Stimulated activated naive B cell treated with anti-CD40 and anti-IgM and Interleukin-4, amounts not matched to agents 10 μg/mL and 1 μg/mL and 100 μg/mL, for 72 hours (primary cell): ENCODE measurements at regions not wholly inside any gene's neighbourhood (a gene's known extent, or its start where the extent isn't known, plus 50 kb on each side); places are given as distances from the start of the nearest gene placed in this dataset.

Experiments
- ATAC-seq, 2 donors: fragments of 150-1000 bp; cut with Tn5 transposase; replicated peaks; 2 replicates each; pipeline ENCODE4 v1.10.0; 2021; ENCODE audit warnings: moderate library complexity in 1 of 2
- DNase-seq: peaks from one replicate; pipeline ENCODE4 v3.0.0; 2021
- H3K27ac Mint-ChIP-seq: one replicate; pipeline ENCODE4 v1.8.0; 2022; ENCODE audit warnings: mild to moderate bottlenecking, mixed read lengths
- H3K27me3 Mint-ChIP-seq, 2 donors: one replicate each; pipeline ENCODE4 v1.8.0; 2022; ENCODE audit warnings: mixed read lengths in 2 of 2
- H3K36me3 Mint-ChIP-seq, 2 donors: one replicate each; pipeline ENCODE4 v1.8.0; 2022; ENCODE audit warnings: mixed read lengths in 2 of 2, mild to moderate bottlenecking in 1 of 2
- H3K4me1 Mint-ChIP-seq, 2 donors: one replicate each; pipeline ENCODE4 v1.8.0; 2022; ENCODE audit warnings: mixed read lengths in 2 of 2, mild to moderate bottlenecking in 1 of 2
- H3K4me3 Mint-ChIP-seq, 2 donors: one replicate each; pipeline ENCODE4 v1.8.0; 2022; ENCODE audit warnings: mild to moderate bottlenecking in 2 of 2, mixed read lengths in 2 of 2, moderate library complexity in 1 of 2
- H3K9me3 Mint-ChIP-seq, 2 donors: one replicate each; pipeline ENCODE4 v1.8.0; 2022; ENCODE audit warnings: mixed read lengths in 2 of 2, mild to moderate bottlenecking in 1 of 2

GRCh38 chr7:46485481-46486065, 564.5 kb upstream of the IGFBP3 start:
- no peaks in the 10 kb centered on the region for H3K4me1 Mint-ChIP-seq
- H3K36me3 Mint-ChIP-seq = no peaks in the 10 kb centered on the region
- ATAC-seq (no peak), DNase-seq (no peak)
- peaks cover 3 to 7% of the 10 kb centered on the region in 2 donors for H3K9me3 Mint-ChIP-seq
- no peaks in the 10 kb centered on the region for H3K27me3 Mint-ChIP-seq
- no peak overlapping the region for H3K27ac Mint-ChIP-seq
- no peak overlapping the region for H3K4me3 Mint-ChIP-seq

DNA sequence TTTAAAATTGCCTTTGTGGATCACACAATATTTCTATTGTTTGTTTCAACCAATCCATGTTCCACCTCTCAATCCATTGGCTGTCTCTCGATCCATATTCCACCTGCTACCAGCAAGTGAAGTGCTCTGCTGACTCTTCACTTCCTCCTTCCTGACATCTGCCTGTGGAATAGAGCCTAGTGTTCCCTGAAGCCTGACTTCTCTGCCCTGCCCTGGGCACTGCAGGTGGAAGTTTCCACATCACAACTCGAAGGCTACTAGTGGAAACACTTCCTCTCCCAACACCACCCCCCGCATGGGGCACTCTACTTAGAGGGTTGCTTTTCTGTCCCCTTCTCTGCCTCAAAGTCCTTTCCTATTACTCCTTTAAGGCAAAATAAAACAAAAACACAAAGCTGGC, 563.8 kb upstream of the IGFBP3 start:
- DNase-seq (no peak), ATAC-seq (no peak)
- no peak overlapping the region for H3K27ac Mint-ChIP-seq
- H3K27me3 Mint-ChIP-seq = no peaks in the 10 kb centered on the region
- no peaks in the 10 kb centered on the region for H3K36me3 Mint-ChIP-seq
- H3K4me1 Mint-ChIP-seq = no peaks in the 10 kb centered on the region
- H3K4me3 Mint-ChIP-seq = no peak overlapping the region
- H3K9me3 Mint-ChIP-seq = peaks cover 3 to 7% of the 10 kb centered on the region in 2 donors

- Mint-ChIP-seq H3K27ac (no peak overlapping the region), H3K4me3 (no peak overlapping the region), H3K36me3 (no peaks in the 10 kb centered on the region), H3K9me3 (peaks cover 5 to 12% of the 10 kb centered on the region in 2 donors), H3K27me3 (no peaks in the 10 kb centered on the region), H3K4me1 (no peaks in the 10 kb centered on the region)
- DNase-seq (no peak), ATAC-seq (no peak)
Measured at GRCh38 chr7:46480619-46481018, 559.5 kb upstream of the IGFBP3 start.

GRCh38 chr7:46479680-46480079, 558.6 kb upstream of the IGFBP3 start:
- Mint-ChIP-seq H3K27ac (no peak overlapping the region), H3K27me3 (no peaks in the 10 kb centered on the region), H3K4me1 (no peaks in the 10 kb centered on the region), H3K9me3 (peaks cover 5 to 12% of the 10 kb centered on the region in 2 donors), H3K36me3 (no peaks in the 10 kb centered on the region), H3K4me3 (no peak overlapping the region)
- no peak for ATAC-seq
- no peak for DNase-seq

- DNase-seq = no peak
- Mint-ChIP-seq H3K27ac (no peak overlapping the region), H3K4me3 (no peak overlapping the region), H3K36me3 (no peaks in the 10 kb centered on the region), H3K4me1 (no peaks in the 10 kb centered on the region), H3K9me3 (peaks cover 8 to 12% of the 10 kb centered on the region in 2 donors), H3K27me3 (no peaks in the 10 kb centered on the region)
- no peak for ATAC-seq
Measured at GRCh38 chr7:46478046-46478445, 557.0 kb upstream of the IGFBP3 start.

DNA sequence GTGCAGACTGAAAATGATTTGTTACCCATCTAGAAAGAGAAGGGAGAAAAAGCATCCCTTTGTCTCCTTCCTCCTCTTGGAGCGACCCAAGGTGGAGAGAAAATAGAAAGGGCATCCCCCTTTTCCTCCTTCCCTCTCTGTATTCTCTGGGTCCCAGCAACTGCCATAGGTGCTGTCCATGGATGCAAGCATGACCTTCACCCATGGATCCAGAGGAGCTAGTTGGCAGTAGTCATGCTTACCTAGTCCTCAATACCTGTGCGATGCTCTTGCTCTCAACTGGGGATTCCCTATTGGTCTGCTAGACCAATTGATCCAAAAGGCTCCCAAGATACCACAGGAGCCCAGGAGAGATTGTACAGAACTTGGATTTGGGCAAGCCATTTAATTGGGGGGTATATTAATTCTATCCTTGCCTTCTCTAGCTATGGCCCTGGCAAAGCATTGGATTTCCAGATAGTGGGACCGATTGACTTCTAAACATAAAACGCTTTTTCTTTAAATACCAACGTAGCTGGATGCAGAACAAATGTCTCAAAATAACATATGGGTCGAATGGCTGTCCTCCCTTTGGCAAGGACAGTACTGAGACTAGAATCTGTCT, 547.8 kb upstream of the IGFBP3 start:
- Mint-ChIP-seq H3K4me1 (no peaks in the 10 kb centered on the region), H3K9me3 (peaks cover 38 to 41% of the 10 kb centered on the region in 2 donors), H3K36me3 (peaks cover 0 to 5% of the 10 kb centered on the region in 2 donors), H3K27me3 (no peaks in the 10 kb centered on the region), H3K4me3 (no peak overlapping the region), H3K27ac (no peak overlapping the region)
- no peak for DNase-seq
- no peak for ATAC-seq

- ATAC-seq (no peak), DNase-seq (no peak)
- Mint-ChIP-seq H3K4me3 (no peak overlapping the region), H3K27me3 (no peaks in the 10 kb centered on the region), H3K9me3 (peaks cover 29 to 31% of the 10 kb centered on the region in 2 donors), H3K36me3 (no peaks in the 10 kb centered on the region), H3K4me1 (no peaks in the 10 kb centered on the region), H3K27ac (no peak overlapping the region)
Measured at GRCh38 chr7:46463170-46463569, 542.1 kb upstream of the IGFBP3 start.

DNA sequence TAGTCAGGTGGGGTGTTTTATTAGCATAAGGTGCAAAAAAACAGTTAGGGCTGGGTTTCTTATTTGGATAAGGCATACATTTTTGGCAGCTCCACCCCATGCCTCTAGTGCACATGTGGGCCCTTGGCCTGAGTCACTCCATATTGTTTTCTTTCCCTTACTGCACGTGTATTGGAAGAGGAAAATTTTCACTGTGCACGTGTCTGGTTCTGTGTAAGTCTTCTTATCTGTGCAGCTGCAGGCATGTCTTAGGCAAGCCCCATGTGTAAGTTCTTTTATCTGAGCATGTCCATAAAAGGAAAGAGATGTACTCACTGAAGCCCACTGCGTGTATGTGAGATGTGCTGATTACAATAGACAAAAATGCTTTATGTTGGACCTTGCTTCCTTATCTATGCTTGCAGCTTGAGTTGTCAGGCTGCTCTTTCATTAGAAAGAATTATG, 540.3 kb upstream of the IGFBP3 start:
- Mint-ChIP-seq H3K36me3 (no peaks in the 10 kb centered on the region), H3K4me3 (no peak overlapping the region), H3K4me1 (no peaks in the 10 kb centered on the region), H3K27me3 (no peaks in the 10 kb centered on the region), H3K9me3 (peaks cover 17 to 18% of the 10 kb centered on the region in 2 donors), H3K27ac (no peak overlapping the region)
- DNase-seq (no peak), ATAC-seq (no peak)

DNA sequence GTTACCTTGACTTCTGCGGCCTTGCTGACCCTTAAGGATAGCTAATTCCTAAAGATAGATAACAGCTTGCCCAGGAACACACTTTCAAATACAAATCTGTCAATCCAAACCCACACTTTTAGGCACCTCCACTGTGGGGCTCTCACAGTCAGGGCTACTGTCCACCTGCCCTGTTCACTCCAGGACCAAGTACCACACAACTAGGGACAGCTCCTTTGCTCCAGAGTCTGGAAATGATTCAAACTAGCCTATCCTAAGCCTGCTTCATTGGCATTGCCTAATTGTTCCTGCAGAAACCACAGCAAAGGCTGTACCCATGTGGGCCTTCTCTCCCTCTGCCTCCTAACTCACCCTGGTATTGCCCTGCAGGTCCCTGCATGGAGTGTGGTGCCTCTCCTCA, 538.9 kb upstream of the IGFBP3 start:
- Mint-ChIP-seq H3K27me3 (no peaks in the 10 kb centered on the region), H3K9me3 (peaks cover 16 to 19% of the 10 kb centered on the region in 2 donors)

GRCh38 chr7:46454816-46455215, 533.7 kb upstream of the IGFBP3 start:
- ATAC-seq = no peak
- Mint-ChIP-seq H3K27ac (no peak overlapping the region), H3K4me1 (no peaks in the 10 kb centered on the region), H3K27me3 (no peaks in the 10 kb centered on the region), H3K4me3 (no peak overlapping the region), H3K36me3 (no peaks in the 10 kb centered on the region), H3K9me3 (peaks cover 7 to 8% of the 10 kb centered on the region in 2 donors)
- DNase-seq = no peak

More for the DNA sequence above, 538.9 kb upstream of the IGFBP3 start:
- no peak for DNase-seq
- no peak overlapping the region for H3K4me3 Mint-ChIP-seq
- no peaks in the 10 kb centered on the region for H3K36me3 Mint-ChIP-seq
- no peak for ATAC-seq
- H3K4me1 Mint-ChIP-seq = no peaks in the 10 kb centered on the region
- H3K27ac Mint-ChIP-seq = no peak overlapping the region

GRCh38 chr7:46452561-46453135, 531.6 kb upstream of the IGFBP3 start:
- H3K27ac Mint-ChIP-seq = no peak overlapping the region
- peaks cover 4 to 13% of the 10 kb centered on the region in 2 donors for H3K9me3 Mint-ChIP-seq
- no peaks in the 10 kb centered on the region for H3K4me1 Mint-ChIP-seq
- DNase-seq (no peak), ATAC-seq (no peak)
- H3K27me3 Mint-ChIP-seq = no peaks in the 10 kb centered on the region
- H3K4me3 Mint-ChIP-seq = no peak overlapping the region
- no peaks in the 10 kb centered on the region for H3K36me3 Mint-ChIP-seq

DNA sequence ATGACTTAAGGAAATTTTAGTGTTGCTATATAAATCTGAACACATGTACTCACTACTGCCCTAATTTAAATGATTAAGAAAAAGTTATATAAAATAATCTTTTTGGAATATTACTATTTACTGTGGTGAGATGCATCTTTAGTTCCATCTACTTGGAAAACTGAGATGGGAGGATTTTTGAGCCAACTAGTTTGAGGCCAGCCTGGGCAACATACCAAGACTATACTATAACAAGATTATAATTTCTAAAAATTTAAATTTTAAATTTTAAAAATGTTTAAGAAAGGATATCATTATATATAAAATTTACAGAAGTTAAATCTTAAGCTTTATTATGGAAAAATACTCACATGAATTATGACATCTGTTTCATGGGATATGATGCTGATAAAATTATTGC, 530.8 kb upstream of the IGFBP3 start:
- no peaks in the 10 kb centered on the region for H3K27me3 Mint-ChIP-seq
- H3K36me3 Mint-ChIP-seq = no peaks in the 10 kb centered on the region
- H3K27ac Mint-ChIP-seq = no peak overlapping the region
- H3K4me3 Mint-ChIP-seq = no peak overlapping the region
- DNase-seq = no peak
- peaks cover 4 to 13% of the 10 kb centered on the region in 2 donors for H3K9me3 Mint-ChIP-seq
- ATAC-seq = no peak
- H3K4me1 Mint-ChIP-seq = no peaks in the 10 kb centered on the region

DNA sequence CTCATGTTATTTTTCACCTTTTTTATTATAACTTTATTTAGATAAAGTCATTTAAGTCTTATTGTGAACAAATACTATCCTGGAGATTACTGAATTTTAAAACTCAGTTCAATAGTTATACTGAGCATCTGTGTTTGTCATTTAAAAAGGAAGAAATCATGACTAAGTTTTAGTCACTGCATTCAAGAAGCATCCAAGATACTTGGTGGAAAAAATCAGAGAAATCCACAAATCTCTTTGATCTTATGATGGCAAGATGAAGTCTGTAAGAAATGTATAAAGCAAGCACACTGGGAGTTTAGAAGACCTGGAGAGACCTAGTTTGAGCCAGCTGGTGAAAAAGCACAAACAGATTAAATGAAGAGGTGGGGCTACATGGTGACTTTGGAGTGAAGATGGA, 529.8 kb upstream of the IGFBP3 start:
- H3K4me1 Mint-ChIP-seq = no peaks in the 10 kb centered on the region
- no peaks in the 10 kb centered on the region for H3K36me3 Mint-ChIP-seq
- no peaks in the 10 kb centered on the region for H3K27me3 Mint-ChIP-seq
- DNase-seq (no peak), ATAC-seq (no peak)
- H3K4me3 Mint-ChIP-seq = no peak overlapping the region
- no peak overlapping the region for H3K27ac Mint-ChIP-seq
- H3K9me3 Mint-ChIP-seq = peaks cover 4 to 13% of the 10 kb centered on the region in 2 donors

GRCh38 chr7:46450425-46450824, 529.4 kb upstream of the IGFBP3 start:
- Mint-ChIP-seq H3K4me1 (no peaks in the 10 kb centered on the region), H3K36me3 (no peaks in the 10 kb centered on the region), H3K27me3 (no peaks in the 10 kb centered on the region), H3K27ac (no peak overlapping the region), H3K9me3 (peaks cover 5 to 13% of the 10 kb centered on the region in 2 donors), H3K4me3 (no peak overlapping the region)
- ATAC-seq (no peak), DNase-seq (no peak)

GRCh38 chr7:46449743-46450142, 528.7 kb upstream of the IGFBP3 start:
- ATAC-seq = no peak

More at GRCh38 chr7:46449743-46450142, 528.7 kb upstream of the IGFBP3 start:
- H3K4me1 Mint-ChIP-seq = no peaks in the 10 kb centered on the region
- H3K9me3 Mint-ChIP-seq = peaks cover 3 to 10% of the 10 kb centered on the region in 2 donors
- no peak for DNase-seq
- H3K4me3 Mint-ChIP-seq = no peak overlapping the region
- H3K36me3 Mint-ChIP-seq = no peaks in the 10 kb centered on the region
- no peak overlapping the region for H3K27ac Mint-ChIP-seq
- H3K27me3 Mint-ChIP-seq = no peaks in the 10 kb centered on the region
